ENCODE measurements at regions not wholly inside any gene's neighbourhood (a gene's known extent, or its start where the extent isn't known, plus 50 kb on each side); places are given as distances from the start of the nearest gene placed in this dataset.

DNA sequence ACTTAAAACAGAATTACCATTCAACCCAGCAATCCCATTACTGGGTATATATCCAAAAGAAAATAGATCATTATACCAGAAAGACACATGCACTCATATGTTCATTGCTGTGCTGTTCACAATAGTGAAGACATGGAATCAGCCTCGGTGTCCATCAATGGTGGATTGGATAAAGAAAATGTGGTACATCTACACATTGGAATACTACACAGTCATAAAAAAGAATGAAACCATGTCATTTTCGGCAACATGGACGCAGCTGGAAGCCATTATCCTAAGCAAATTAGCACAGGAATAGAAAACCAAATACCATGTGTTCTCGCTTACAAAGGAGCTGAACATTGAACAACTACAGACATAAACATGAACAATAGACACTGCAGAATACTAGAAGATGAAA, 244.8 kb upstream of the PROX1 start:
- TF ChIP-seq POLR2A (IDR thresholded peaks at IDR 0.05; ENCODE audit: low read depth, low read length) (no peak), POLR2AphosphoS5 (IDR thresholded peaks at IDR 0.05; ENCODE audit: low read depth, low read length) (no peak), TAF1 (IDR thresholded peaks at IDR 0.05; ENCODE audit: borderline replicate concordance, low read depth, low read length) (no peak)

Data from GM12892 (cell line).